SK-N-SH (cell line): ENCODE measurements at regions not wholly inside any gene's neighbourhood (a gene's known extent, or its start where the extent isn't known, plus 50 kb on each side); places are given as distances from the start of the nearest gene placed in this dataset.

ENCODE experiments used
- CTCF ChIA-PET: fragments of 300-600, 350-600 bp; formaldehyde crosslinking; extraction: SDS; loops from one replicate; lab custom pipeline; 2021; lab: Yijun Ruan, JAX
- POLR2A ChIA-PET: fragments of 350-600 bp; sonication (Branson Sonifier 250); formaldehyde crosslinking; extraction: SDS; loops from one replicate; lab custom pipeline; 2020; ENCODE audit warnings: antibody characterized with exemption, inconsistent platforms; lab: Yijun Ruan, JAX
- DNase-seq: peaks from one replicate; pipeline ENCODE4 v3.0.0; 2012
- H2AFZ ChIP-seq: fragments of 200-600 bp; sonication (generic); 2 replicates; pipeline ENCODE4 v1.8.1; 2016; ENCODE audit warnings: antibody characterized with exemption, mild to moderate bottlenecking, low read depth
- H3F3A ChIP-seq: fragments of 200-600 bp; sonication (generic); replicated peaks from 2 replicates; pipeline ENCODE3; 2016; ENCODE audit warnings: antibody characterized with exemption, mild to moderate bottlenecking; ENCODE audit not compliant: insufficient read depth
- H3K27ac ChIP-seq, 2 experiments: fragments of 200-500 bp in 1 of 2; fragments of 200-600 bp in 1 of 2; sonication (Bioruptor generic) in 1 of 2; sonication (generic), shearing (Covaris generic) in 1 of 2; 2 replicates each; pipeline versions ENCODE4 v1.5.1 to v1.6.1; 2014 to 2016; ENCODE audit warnings: low read depth in 2 of 2, inconsistent platforms in 1 of 2, low read length in 1 of 2, mild to moderate bottlenecking in 1 of 2, mixed read lengths in 1 of 2
- H3K27me3 ChIP-seq: fragments of 200-600 bp; sonication (generic), shearing (Covaris generic); 2 replicates; pipeline ENCODE4 v1.6.1; 2016; ENCODE audit warnings: mixed run types; ENCODE audit not compliant: insufficient read depth
- H3K36me3 ChIP-seq, 2 experiments: fragments of 200-500 bp in 1 of 2; fragments of 200-600 bp in 1 of 2; sonication (Bioruptor generic) in 1 of 2; sonication (generic) in 1 of 2; replicated peaks in 1 of 2; 2 replicates each; pipeline versions ENCODE3 to v1.5.1; 2014 to 2016; ENCODE audit warnings: low read length in 1 of 2, mild to moderate bottlenecking in 1 of 2; ENCODE audit not compliant: insufficient read depth in 2 of 2, control insufficient read depth in 1 of 2
- H3K4me1 ChIP-seq, 2 experiments: fragments of 200-500 bp in 1 of 2; fragments of 200-600 bp in 1 of 2; sonication (Bioruptor generic) in 1 of 2; sonication (generic), shearing (Covaris generic) in 1 of 2; 2 replicates each; pipeline versions ENCODE4 v1.5.1 to v1.6.1; 2014 to 2016; ENCODE audit warnings: low read depth in 1 of 2, low read length in 1 of 2, mixed run types in 1 of 2; ENCODE audit not compliant: insufficient read depth in 2 of 2, control insufficient read depth in 1 of 2
- H3K4me2 ChIP-seq: fragments of 200-600 bp; sonication (generic), shearing (Covaris generic); 2 replicates; pipeline ENCODE4 v1.6.1; 2017; ENCODE audit warnings: mixed run types
- H3K4me3 ChIP-seq, 2 experiments: fragments of 200-500 bp in 1 of 2; fragments of 200-600 bp in 1 of 2; sonication (Bioruptor generic) in 1 of 2; sonication (generic), shearing (Covaris generic) in 1 of 2; 2 replicates each; pipeline versions ENCODE4 v1.5.1 to v1.8.1; 2014 to 2016; ENCODE audit warnings: low read depth in 2 of 2, inconsistent platforms in 1 of 2, low read length in 1 of 2, mild to moderate bottlenecking in 1 of 2, mixed read lengths in 1 of 2, moderate library complexity in 1 of 2
- H3K79me2 ChIP-seq: fragments of 200-600 bp; sonication (generic); 2 replicates; pipeline ENCODE4 v1.8.1; 2017; ENCODE audit warnings: mild to moderate bottlenecking; ENCODE audit not compliant: insufficient read depth
- H3K9ac ChIP-seq: fragments of 200-600 bp; sonication (generic); 2 replicates; pipeline ENCODE4 v1.6.1; 2017; ENCODE audit warnings: mixed run types
- H3K9me2 ChIP-seq: fragments of 200-600 bp; sonication (generic); 2 replicates; pipeline ENCODE4 v1.6.1; 2017; ENCODE audit warnings: mixed run types
- H3K9me3 ChIP-seq: fragments of 200-600 bp; sonication (generic); 2 replicates; pipeline ENCODE4 v1.6.1; 2017; ENCODE audit warnings: mixed run types, mild to moderate bottlenecking, moderate library complexity
- H4K20me1 ChIP-seq: fragments of 200-600 bp; sonication (generic); 2 replicates; pipeline ENCODE4 v1.6.1; 2017; ENCODE audit warnings: mild to moderate bottlenecking, mixed run types; ENCODE audit not compliant: insufficient read depth
- ELF1 ChIP-seq: IDR thresholded peaks from 2 replicates; pipeline ENCODE4 v1.4.0; 2012
- EP300 ChIP-seq, 2 experiments: IDR thresholded peaks; 2 replicates each; pipeline versions ENCODE4 v1.4.0 to v1.6.1; 2012; ENCODE audit warnings: borderline replicate concordance in 1 of 2, low read depth in 1 of 2, low read length in 1 of 2
- FOSL2 ChIP-seq: IDR thresholded peaks from 2 replicates; pipeline ENCODE4 v1.4.0; 2012; ENCODE audit warnings: low read depth, mild to moderate bottlenecking, moderate library complexity, borderline replicate concordance
- GABPA ChIP-seq: IDR thresholded peaks from 2 replicates; pipeline ENCODE4 v1.4.0; 2012; ENCODE audit warnings: low read depth, mild to moderate bottlenecking
- GATA2 ChIP-seq: sonication (generic); formaldehyde crosslinking; IDR thresholded peaks from 2 replicates; pipeline ENCODE4 v1.5.0; 2020; ENCODE audit warnings: mild to moderate bottlenecking, missing genetic modification reagents
- JUND ChIP-seq: IDR thresholded peaks from 2 replicates; pipeline ENCODE4 v1.4.0; 2012
- MEF2A ChIP-seq: IDR thresholded peaks from 2 replicates; pipeline ENCODE4 v1.4.0; 2012; ENCODE audit warnings: low read depth, borderline replicate concordance
- RCOR1 ChIP-seq: fragments of 150-350 bp; IDR thresholded peaks from 2 replicates; pipeline ENCODE4 v1.6.1; 2017; ENCODE audit warnings: antibody characterized with exemption, low read length
- RXRA ChIP-seq: IDR thresholded peaks from 2 replicates; pipeline ENCODE4 v1.4.0; 2012; ENCODE audit warnings: low read depth, mild to moderate bottlenecking, borderline replicate concordance
- TEAD4 ChIP-seq: IDR thresholded peaks from 2 replicates; pipeline ENCODE4 v1.4.0; 2012; ENCODE audit warnings: mild to moderate bottlenecking, borderline replicate concordance; ENCODE audit not compliant: insufficient read depth
- WGBS: methylation state at CpG from one replicate; pipeline ENCODE4 v1.1.6; 2017; ENCODE audit warnings: low lambda C conversion rate; 5-methylcytosine and 5-hydroxymethylcytosine counted together

DNA sequence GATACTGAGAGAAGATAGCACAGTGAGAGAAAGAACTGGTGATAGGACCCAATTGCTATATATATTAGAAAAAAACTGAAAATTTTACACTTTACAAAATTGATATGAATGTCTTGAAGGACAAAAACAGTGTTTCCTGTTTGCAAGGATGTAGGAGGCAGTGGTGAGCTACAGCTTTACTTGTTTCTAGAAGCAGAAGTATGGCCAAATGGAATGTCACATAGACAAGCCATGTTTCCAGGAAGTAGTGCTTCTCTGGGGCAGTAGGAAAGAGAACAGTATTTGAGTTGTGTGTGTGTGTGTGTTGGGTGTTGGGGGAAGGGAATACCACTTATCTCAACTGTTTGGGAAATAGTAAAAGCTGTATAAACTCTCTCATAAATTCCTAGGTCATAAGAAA is 60.9 kb upstream of the IBSP start:
- TF ChIP-seq GATA2 (CRISPR knock-in tag) (no peak), TEAD4 (no peak)
- Histone ChIP-seq H3K9ac (no peak overlapping the region), H3K4me3 (no peak overlapping the region), H3K79me2 (no peaks in the 10 kb centered on the region), H3K9me2 (no peaks in the 10 kb centered on the region), H3K4me2 (no peak overlapping the region), H3K27ac (no peak overlapping the region), H2AFZ (no peak overlapping the region), H4K20me1 (no peaks in the 10 kb centered on the region), H3K36me3 (no peaks in the 10 kb centered on the region), H3K9me3 (no peaks in the 10 kb centered on the region), H3K27me3 (no peaks in the 10 kb centered on the region), H3K4me1 (no peaks in the 10 kb centered on the region), H3F3A (no peaks in the 10 kb centered on the region)
- POLR2A ChIA-PET = no interaction called here
- CTCF ChIA-PET = no interaction called here
- DNase-seq = no peak

DNA sequence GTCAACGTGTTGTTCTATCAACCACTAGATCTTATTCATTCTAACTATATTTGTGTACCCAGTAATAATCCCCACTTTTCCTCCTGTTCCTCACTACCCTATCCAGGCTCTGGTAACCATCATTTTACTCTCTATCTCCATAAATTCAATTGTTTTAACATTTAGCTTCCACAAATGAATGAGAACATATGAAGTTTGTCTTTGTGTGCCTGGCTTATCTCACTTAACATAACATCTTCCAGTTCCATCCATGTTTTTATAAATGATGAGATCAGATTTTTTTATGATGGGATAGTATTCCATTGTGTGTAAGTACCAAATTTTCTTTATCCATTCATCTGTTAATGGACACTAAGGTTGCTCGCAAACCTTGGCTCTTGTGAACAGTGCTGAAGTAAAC is 59.9 kb upstream of the IBSP start:
- CTCF ChIA-PET = interaction anchor here (0.7 kb wide), 1 partner anchor 607 kb away, joined by 3 read pairs; no protein-coding TSS in a partner anchor
- TF ChIP-seq MEF2A = no peak
- TF ChIP-seq RXRA = no peak
- TF ChIP-seq GABPA = no peak
- TF ChIP-seq FOSL2 = no peak
- no peak for TF ChIP-seq EP300 (IDR thresholded peaks at IDR 0.05; ENCODE audit: borderline replicate concordance in 1 of 2, low read depth in 1 of 2, low read length in 1 of 2)
- TF ChIP-seq RCOR1 = no peak
- TF ChIP-seq JUND = no peak
- TF ChIP-seq GATA2 (CRISPR knock-in tag) = 0 out of 2 replicates have a peak, but pooled peaks have one; percentile 32

DNA sequence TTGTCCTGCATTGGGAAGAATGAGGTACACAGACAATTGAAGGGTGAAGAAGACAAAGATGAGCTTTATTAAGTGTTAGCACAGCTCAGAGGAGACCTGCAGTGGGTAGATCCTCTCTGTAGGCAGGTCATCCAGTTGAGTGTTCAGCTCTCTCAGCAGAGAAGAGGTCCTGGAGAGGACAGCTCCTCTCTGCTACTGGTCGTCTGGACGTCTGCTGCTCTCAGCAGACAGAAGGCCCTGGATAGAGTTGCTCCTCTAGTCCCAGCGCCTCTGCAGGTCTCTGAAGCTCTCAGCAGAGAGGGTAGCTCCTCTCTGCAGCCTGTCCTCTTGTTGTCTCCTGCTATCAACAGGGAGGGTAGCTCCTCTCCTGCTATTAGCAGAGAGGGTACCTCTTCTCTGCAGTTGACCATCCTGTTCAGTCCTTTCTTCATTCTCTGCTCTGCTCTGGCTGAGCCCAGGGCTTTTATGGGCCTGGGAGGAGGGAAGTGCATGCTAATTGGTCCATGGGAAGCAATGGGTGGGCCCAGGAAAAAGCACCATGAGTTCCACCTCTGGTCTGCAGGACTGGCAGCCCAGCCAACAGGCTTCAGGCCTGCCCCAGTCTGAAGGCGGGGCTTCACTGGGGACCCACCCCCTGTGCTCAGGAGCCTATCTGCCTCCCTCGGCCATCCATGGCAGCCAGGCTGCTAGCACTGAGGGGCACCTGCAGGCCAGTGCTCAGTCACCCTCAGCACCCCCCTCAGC is 54.1 kb upstream of the IBSP start:
- H3K9ac ChIP-seq = no peak overlapping the region
- CTCF ChIA-PET = no interaction called here
- H3K4me1 ChIP-seq = no peaks in the 10 kb centered on the region
- no peaks in the 10 kb centered on the region for H4K20me1 ChIP-seq
- TF ChIP-seq ELF1 = no peak
- TF ChIP-seq, all 33 proteins: peak for 0
- Histone ChIP-seq H3K27ac (no peak overlapping the region), H3K9me2 (no peaks in the 10 kb centered on the region), H3K79me2 (no peaks in the 10 kb centered on the region), H3F3A (no peaks in the 10 kb centered on the region), H3K4me2 (no peak overlapping the region), H2AFZ (no peak overlapping the region), H3K27me3 (no peaks in the 10 kb centered on the region), H3K9me3 (no peaks in the 10 kb centered on the region), H3K4me3 (no peak overlapping the region), H3K36me3 (no peaks in the 10 kb centered on the region)
- WGBS = 24% methylated on average over 5 of the region's 5 CpGs
- no peak for DNase-seq
- POLR2A ChIA-PET = no interaction called here

More for the DNA sequence above, 59.9 kb upstream of the IBSP start:
- Histone ChIP-seq H3K9ac (no peak overlapping the region), H3K9me3 (no peaks in the 10 kb centered on the region), H3K4me1 (no peaks in the 10 kb centered on the region), H3F3A (no peaks in the 10 kb centered on the region), H3K9me2 (no peaks in the 10 kb centered on the region), H4K20me1 (no peaks in the 10 kb centered on the region), H3K36me3 (no peaks in the 10 kb centered on the region), H2AFZ (no peak overlapping the region), H3K27me3 (no peaks in the 10 kb centered on the region), H3K79me2 (no peaks in the 10 kb centered on the region), H3K27ac (no peak overlapping the region), H3K4me3 (no peak overlapping the region), H3K4me2 (no peak overlapping the region)
- 30% methylated on average over 2 of the region's 2 CpGs for WGBS
- no peak for DNase-seq
- POLR2A ChIA-PET = no interaction called here
